ENCODE measurements at regions not wholly inside any gene's neighbourhood (a gene's known extent, or its start where the extent isn't known, plus 50 kb on each side); places are given as distances from the start of the nearest gene placed in this dataset.

GRCh38 chr3:88211096-88211890, 61.5 kb downstream of the C3orf38 start (continued):
- TF ChIP-seq, protein P1, sequence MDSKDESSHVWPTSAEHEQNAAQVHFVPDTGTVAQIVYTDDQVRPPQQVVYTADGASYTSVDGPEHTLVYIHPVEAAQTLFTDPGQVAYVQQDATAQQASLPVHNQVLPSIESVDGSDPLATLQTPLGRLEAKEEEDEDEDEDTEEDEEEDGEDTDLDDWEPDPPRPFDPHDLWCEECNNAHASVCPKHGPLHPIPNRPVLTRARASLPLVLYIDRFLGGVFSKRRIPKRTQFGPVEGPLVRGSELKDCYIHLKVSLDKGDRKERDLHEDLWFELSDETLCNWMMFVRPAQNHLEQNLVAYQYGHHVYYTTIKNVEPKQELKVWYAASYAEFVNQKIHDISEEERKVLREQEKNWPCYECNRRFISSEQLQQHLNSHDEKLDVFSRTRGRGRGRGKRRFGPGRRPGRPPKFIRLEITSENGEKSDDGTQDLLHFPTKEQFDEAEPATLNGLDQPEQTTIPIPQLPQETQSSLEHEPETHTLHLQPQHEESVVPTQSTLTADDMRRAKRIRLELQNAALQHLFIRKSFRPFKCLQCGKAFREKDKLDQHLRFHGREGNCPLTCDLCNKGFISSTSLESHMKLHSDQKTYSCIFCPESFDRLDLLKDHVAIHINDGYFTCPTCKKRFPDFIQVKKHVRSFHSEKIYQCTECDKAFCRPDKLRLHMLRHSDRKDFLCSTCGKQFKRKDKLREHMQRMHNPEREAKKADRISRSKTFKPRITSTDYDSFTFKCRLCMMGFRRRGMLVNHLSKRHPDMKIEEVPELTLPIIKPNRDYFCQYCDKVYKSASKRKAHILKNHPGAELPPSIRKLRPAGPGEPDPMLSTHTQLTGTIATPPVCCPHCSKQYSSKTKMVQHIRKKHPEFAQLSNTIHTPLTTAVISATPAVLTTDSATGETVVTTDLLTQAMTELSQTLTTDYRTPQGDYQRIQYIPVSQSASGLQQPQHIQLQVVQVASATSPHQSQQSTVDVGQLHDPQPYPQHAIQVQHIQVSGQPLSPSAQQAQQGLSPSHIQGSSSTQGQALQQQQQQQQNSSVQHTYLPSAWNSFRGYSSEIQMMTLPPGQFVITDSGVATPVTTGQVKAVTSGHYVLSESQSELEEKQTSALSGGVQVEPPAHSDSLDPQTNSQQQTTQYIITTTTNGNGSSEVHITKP (tag by site-specific recombination; IDR thresholded peaks at IDR 0.05) = no peak
- TF ChIP-seq PRDM6 (tag by site-specific recombination; IDR thresholded peaks at IDR 0.05) = no peak
- no peak for TF ChIP-seq ZNF510 (tag by site-specific recombination; IDR thresholded peaks at IDR 0.05; ENCODE audit: insufficient replicate concordance)
- TF ChIP-seq, protein P2, sequence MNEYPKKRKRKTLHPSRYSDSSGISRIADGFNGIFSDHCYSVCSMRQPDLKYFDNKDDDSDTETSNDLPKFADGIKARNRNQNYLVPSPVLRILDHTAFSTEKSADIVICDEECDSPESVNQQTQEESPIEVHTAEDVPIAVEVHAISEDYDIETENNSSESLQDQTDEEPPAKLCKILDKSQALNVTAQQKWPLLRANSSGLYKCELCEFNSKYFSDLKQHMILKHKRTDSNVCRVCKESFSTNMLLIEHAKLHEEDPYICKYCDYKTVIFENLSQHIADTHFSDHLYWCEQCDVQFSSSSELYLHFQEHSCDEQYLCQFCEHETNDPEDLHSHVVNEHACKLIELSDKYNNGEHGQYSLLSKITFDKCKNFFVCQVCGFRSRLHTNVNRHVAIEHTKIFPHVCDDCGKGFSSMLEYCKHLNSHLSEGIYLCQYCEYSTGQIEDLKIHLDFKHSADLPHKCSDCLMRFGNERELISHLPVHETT (tag by site-specific recombination; IDR thresholded peaks at IDR 0.05) = no peak
- TF ChIP-seq KLF8 (tag by site-specific recombination; IDR thresholded peaks at IDR 0.05) = no peak
- no peak for TF ChIP-seq SCRT1 (tag by site-specific recombination; IDR thresholded peaks at IDR 0.05; ENCODE audit: borderline replicate concordance)
- TF ChIP-seq ZNF221 (tag by site-specific recombination; IDR thresholded peaks at IDR 0.05; ENCODE audit: borderline replicate concordance) = no peak
- no peak for TF ChIP-seq ZNF341 (tag by site-specific recombination; IDR thresholded peaks at IDR 0.05; ENCODE audit: low read depth)

GRCh38 chr3:88219138-88219792, 69.5 kb downstream of the C3orf38 start:
- Histone ChIP-seq H3K36me3 (ENCODE audit: control insufficient read depth in 2 of 2, insufficient read depth in 1 of 2, low read length in 2 of 2) (no peaks in the 10 kb centered on the region), H3K9me3 (ENCODE audit: control insufficient read depth, insufficient read depth, low read depth, low read length) (no peaks in the 10 kb centered on the region), H3K4me3 (ENCODE audit: low read depth, low read length) (no peak overlapping the region), H3K4me1 (ENCODE audit: control insufficient read depth, insufficient read depth, low read length) (no peaks in the 10 kb centered on the region), H3K27ac (ENCODE audit: extremely low read depth, low read depth, low read length) (no peak overlapping the region)
- POLR2A ChIA-PET = no interaction called here
- TF ChIP-seq, protein P3, sequence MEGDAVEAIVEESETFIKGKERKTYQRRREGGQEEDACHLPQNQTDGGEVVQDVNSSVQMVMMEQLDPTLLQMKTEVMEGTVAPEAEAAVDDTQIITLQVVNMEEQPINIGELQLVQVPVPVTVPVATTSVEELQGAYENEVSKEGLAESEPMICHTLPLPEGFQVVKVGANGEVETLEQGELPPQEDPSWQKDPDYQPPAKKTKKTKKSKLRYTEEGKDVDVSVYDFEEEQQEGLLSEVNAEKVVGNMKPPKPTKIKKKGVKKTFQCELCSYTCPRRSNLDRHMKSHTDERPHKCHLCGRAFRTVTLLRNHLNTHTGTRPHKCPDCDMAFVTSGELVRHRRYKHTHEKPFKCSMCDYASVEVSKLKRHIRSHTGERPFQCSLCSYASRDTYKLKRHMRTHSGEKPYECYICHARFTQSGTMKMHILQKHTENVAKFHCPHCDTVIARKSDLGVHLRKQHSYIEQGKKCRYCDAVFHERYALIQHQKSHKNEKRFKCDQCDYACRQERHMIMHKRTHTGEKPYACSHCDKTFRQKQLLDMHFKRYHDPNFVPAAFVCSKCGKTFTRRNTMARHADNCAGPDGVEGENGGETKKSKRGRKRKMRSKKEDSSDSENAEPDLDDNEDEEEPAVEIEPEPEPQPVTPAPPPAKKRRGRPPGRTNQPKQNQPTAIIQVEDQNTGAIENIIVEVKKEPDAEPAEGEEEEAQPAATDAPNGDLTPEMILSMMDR (tag by site-specific recombination; IDR thresholded peaks at IDR 0.05) = 0 out of 2 replicates have a peak, but pooled peaks have one; percentile 22
- TF ChIP-seq ZNF654 (tag by site-specific recombination; IDR thresholded peaks at IDR 0.05; ENCODE audit: low read depth) = peak; percentile 78
- TF ChIP-seq SCRT2 (tag by site-specific recombination; IDR thresholded peaks at IDR 0.05) = 0 out of 2 replicates have a peak, but pooled peaks have one; percentile 26
- no peak for TF ChIP-seq ZBTB17 (tag by site-specific recombination; IDR thresholded peaks at IDR 0.05)
- 0 out of 2 replicates have a peak, but pooled peaks have one; percentile 22 for TF ChIP-seq ZSCAN30 (tag by site-specific recombination; IDR thresholded peaks at IDR 0.05)
- CTCF ChIA-PET = interaction anchor here (0.5 to 1.6 kb wide), 19 partner anchors 10 to 1868 kb away, joined by 3 to 6 read pairs (median 3); no protein-coding TSS in a partner anchor

All from HEK293 (cell line).